CD14-positive monocyte (primary cell): ENCODE measurements at regions not wholly inside any gene's neighbourhood (a gene's known extent, or its start where the extent isn't known, plus 50 kb on each side); places are given as distances from the start of the nearest gene placed in this dataset.
"Not testable (repeated sequence)": the region's sequence is repeated elsewhere in the genome, so short reads cannot be mapped to it uniquely, and the experiment has no call there.

Experiments used
- DNase-seq, 3 donors: peaks; one replicate each; pipeline ENCODE4 v3.0.0-alpha.2; 2011 to 2022
- H2AFZ ChIP-seq: 2 replicates; pipeline ENCODE4 v1.6.0; 2012; ENCODE audit warnings: mild to moderate bottlenecking, low read depth, low read length, inconsistent platforms; ENCODE audit not compliant: insufficient read depth, poor library complexity, severe bottlenecking
- H3K27ac ChIP-seq, 2 donors: 1 replicate in 1 of 2; 2 replicates in 1 of 2; pipeline ENCODE4 v1.5.1; 2012 to 2013; ENCODE audit warnings: low read length in 2 of 2, control low read depth in 1 of 2, inconsistent platforms in 1 of 2, low read depth in 1 of 2, mild to moderate bottlenecking in 1 of 2
- H3K27me3 ChIP-seq, 2 donors: one replicate each; pipeline versions ENCODE4 v1.6.0 to v1.6.1; 2011 to 2013; ENCODE audit warnings: low read length in 2 of 2; ENCODE audit not compliant: control insufficient read depth in 2 of 2, insufficient read depth in 2 of 2
- H3K36me3 ChIP-seq, 2 donors: replicated peaks in 1 of 2; 1 replicate in 1 of 2; 2 replicates in 1 of 2; pipeline versions ENCODE4 v1.5.1 to v1.6.1; 2012 to 2013; ENCODE audit warnings: low read length in 2 of 2, control low read depth in 1 of 2, inconsistent platforms in 1 of 2, mild to moderate bottlenecking in 1 of 2; ENCODE audit not compliant: insufficient read depth in 2 of 2, control insufficient read depth in 1 of 2
- H3K4me1 ChIP-seq, 2 donors: 1 replicate in 1 of 2; 2 replicates in 1 of 2; pipeline versions ENCODE4 v1.5.1 to v1.6.1; 2012 to 2013; ENCODE audit warnings: low read length in 2 of 2, control low read depth in 1 of 2, inconsistent platforms in 1 of 2, mild to moderate bottlenecking in 1 of 2, moderate library complexity in 1 of 2; ENCODE audit not compliant: insufficient read depth in 2 of 2, control insufficient read depth in 1 of 2
- H3K4me2 ChIP-seq: replicated peaks from 2 replicates; pipeline ENCODE3; 2012; ENCODE audit warnings: low read length, moderate library complexity, mild to moderate bottlenecking; ENCODE audit not compliant: poor library complexity, severe bottlenecking; ENCODE audit errors: extremely low read depth
- H3K4me3 ChIP-seq, 3 experiments: fragments of 200-600 bp in 1 of 3; sonication (generic) in 1 of 3; replicated peaks in 1 of 3; 1 replicate in 2 of 3; 2 replicates in 1 of 3; pipeline ENCODE4 v1.5.1; 2011 to 2013; ENCODE audit warnings: low read length in 3 of 3, mild to moderate bottlenecking in 3 of 3, control low read depth in 2 of 3, low read depth in 2 of 3, inconsistent platforms in 1 of 3, moderate library complexity in 1 of 3
- H3K79me2 ChIP-seq: 2 replicates; pipeline ENCODE4 v1.6.0; 2012; ENCODE audit warnings: mild to moderate bottlenecking, control low read depth, inconsistent platforms, low read length, moderate library complexity; ENCODE audit not compliant: insufficient read depth
- H3K9ac ChIP-seq: 2 replicates; pipeline ENCODE4 v1.6.0; 2017; ENCODE audit warnings: low read length, mild to moderate bottlenecking; ENCODE audit not compliant: insufficient read depth, poor library complexity, severe bottlenecking
- H3K9me3 ChIP-seq, 2 donors: replicated peaks in 1 of 2; 1 replicate in 1 of 2; 2 replicates in 1 of 2; pipeline versions ENCODE4 v1.5.1 to v1.6.1; 2012 to 2013; ENCODE audit warnings: low read length in 2 of 2, control low read depth in 1 of 2; ENCODE audit not compliant: control insufficient read depth in 1 of 2, insufficient read depth in 1 of 2
- H4K20me1 ChIP-seq: 2 replicates; pipeline ENCODE4 v1.6.0; 2012; ENCODE audit warnings: mild to moderate bottlenecking, low read length, control low read depth, moderate library complexity; ENCODE audit not compliant: insufficient read depth
- H3K27ac Mint-ChIP-seq, 7 donors: one replicate each; pipeline ENCODE4 v1.8.0; 2020; ENCODE audit warnings: mild to moderate bottlenecking in 7 of 7, mixed read lengths in 7 of 7, moderate library complexity in 6 of 7, inconsistent platforms in 2 of 7
- H3K27me3 Mint-ChIP-seq, 3 donors: one replicate each; pipeline ENCODE4 v1.8.0; 2021 to 2022; ENCODE audit warnings: low read depth in 3 of 3, mild to moderate bottlenecking in 3 of 3, mixed read lengths in 3 of 3, moderate library complexity in 3 of 3, inconsistent platforms in 1 of 3
- H3K36me3 Mint-ChIP-seq, 2 donors: one replicate each; pipeline ENCODE4 v1.8.0; 2020; ENCODE audit warnings: mixed read lengths in 2 of 2, inconsistent platforms in 1 of 2, mild to moderate bottlenecking in 1 of 2
- H3K4me1 Mint-ChIP-seq: one replicate; pipeline ENCODE4 v1.8.0; 2020; ENCODE audit warnings: mild to moderate bottlenecking, mixed read lengths
- H3K4me3 Mint-ChIP-seq, 2 donors: one replicate each; pipeline ENCODE4 v1.8.0; 2020; ENCODE audit warnings: mild to moderate bottlenecking in 2 of 2, mixed read lengths in 2 of 2, moderate library complexity in 1 of 2
- H3K9me3 Mint-ChIP-seq, 7 donors: one replicate each; pipeline ENCODE4 v1.8.0; 2020 to 2022; ENCODE audit warnings: mixed read lengths in 7 of 7, mild to moderate bottlenecking in 6 of 7, moderate library complexity in 6 of 7, inconsistent platforms in 2 of 7
- WGBS: methylation state at CpG from one replicate; pipeline ENCODE4 v1.1.5; 2013; ENCODE audit warnings: missing lambda C conversion rate; ENCODE audit not compliant: insufficient coverage; 5-methylcytosine and 5-hydroxymethylcytosine counted together
- intact Hi-C, 2 donors: fragments of 100-400 bp; cut with micrococcal nuclease; formaldehyde crosslinking; loops; one replicate each; pipeline versions ENCODE4 v1.15.0 to v1.15.1; 2023
- TF ChIP-seq, protein P1 (sequence below): fragments of 200-600 bp; IDR thresholded peaks from one replicate; pipeline ENCODE4 v1.8.0; 2022; ENCODE audit warnings: antibody characterized with exemption, mild to moderate bottlenecking

DNA sequence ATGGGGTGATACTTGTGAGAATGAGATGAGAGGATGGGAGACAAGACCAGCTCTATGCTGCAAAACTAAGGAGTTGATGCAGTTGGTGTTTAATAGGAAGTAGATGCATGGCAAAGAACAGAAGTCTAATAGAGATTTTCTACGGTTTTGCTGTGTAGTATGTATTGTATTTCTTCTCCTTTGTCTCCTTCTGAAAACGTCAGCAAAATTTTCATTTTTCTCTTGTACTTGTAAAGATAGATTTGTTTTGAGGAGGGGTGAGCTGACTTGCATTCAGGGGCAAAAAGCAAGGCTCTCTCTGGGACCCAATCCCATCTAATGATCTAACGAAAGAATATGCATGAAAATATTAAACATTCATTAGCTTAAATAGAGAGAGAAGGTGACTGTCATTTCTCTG, 94.6 kb upstream of the NANOGP8 start:
- no peak overlapping the region for H3K4me3 ChIP-seq
- intact Hi-C loops, result no loop called here
- H3K9me3 Mint-ChIP-seq, result peaks cover 0 to 9% (median 2%) of the 10 kb centered on the region in 7 donors
- H3K4me1 Mint-ChIP-seq, result no peaks in the 10 kb centered on the region
- DNase-seq, result no peak
- H3K36me3 Mint-ChIP-seq, result no peaks in the 10 kb centered on the region
- H3K27ac Mint-ChIP-seq, result no peak overlapping the region
- no peaks in the 10 kb centered on the region for H4K20me1 ChIP-seq
- 100% methylated on average over 1 of the region's 3 CpGs for WGBS
- H2AFZ ChIP-seq, result no peak overlapping the region
- no peak overlapping the region for H3K4me3 Mint-ChIP-seq
- no peaks in the 10 kb centered on the region for H3K4me1 ChIP-seq
- TF ChIP-seq, protein P1, sequence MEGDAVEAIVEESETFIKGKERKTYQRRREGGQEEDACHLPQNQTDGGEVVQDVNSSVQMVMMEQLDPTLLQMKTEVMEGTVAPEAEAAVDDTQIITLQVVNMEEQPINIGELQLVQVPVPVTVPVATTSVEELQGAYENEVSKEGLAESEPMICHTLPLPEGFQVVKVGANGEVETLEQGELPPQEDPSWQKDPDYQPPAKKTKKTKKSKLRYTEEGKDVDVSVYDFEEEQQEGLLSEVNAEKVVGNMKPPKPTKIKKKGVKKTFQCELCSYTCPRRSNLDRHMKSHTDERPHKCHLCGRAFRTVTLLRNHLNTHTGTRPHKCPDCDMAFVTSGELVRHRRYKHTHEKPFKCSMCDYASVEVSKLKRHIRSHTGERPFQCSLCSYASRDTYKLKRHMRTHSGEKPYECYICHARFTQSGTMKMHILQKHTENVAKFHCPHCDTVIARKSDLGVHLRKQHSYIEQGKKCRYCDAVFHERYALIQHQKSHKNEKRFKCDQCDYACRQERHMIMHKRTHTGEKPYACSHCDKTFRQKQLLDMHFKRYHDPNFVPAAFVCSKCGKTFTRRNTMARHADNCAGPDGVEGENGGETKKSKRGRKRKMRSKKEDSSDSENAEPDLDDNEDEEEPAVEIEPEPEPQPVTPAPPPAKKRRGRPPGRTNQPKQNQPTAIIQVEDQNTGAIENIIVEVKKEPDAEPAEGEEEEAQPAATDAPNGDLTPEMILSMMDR, result no peak
- no peak overlapping the region for H3K27ac ChIP-seq
- H3K9me3 ChIP-seq, result no peaks in the 10 kb centered on the region
- no peaks in the 10 kb centered on the region for H3K79me2 ChIP-seq
- H3K36me3 ChIP-seq, result no peaks in the 10 kb centered on the region
- peaks cover 0 to 2% (median 0%) of the 10 kb centered on the region in 3 donors for H3K27me3 Mint-ChIP-seq
- no peaks in the 10 kb centered on the region for H3K27me3 ChIP-seq
- no peak overlapping the region for H3K4me2 ChIP-seq
- no peak overlapping the region for H3K9ac ChIP-seq

DNA sequence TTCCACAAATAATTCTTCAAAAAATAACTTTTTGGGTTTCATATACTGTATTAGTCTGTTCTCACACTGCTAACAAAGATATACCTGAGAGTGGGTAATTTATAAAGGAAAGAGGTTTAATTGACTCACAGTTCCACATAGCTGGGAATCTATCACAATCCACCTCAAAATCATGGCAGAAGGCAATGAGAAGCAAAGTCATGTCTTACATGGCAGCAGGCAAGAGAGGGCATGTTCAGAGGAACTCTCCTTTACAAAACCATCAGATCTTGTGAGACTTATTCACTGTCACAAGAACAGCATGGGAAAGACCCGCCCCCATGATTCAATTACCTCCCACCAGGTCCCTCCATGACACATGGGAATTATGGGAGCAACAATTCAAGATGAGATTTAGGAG, 93.1 kb upstream of the NANOGP8 start:
- H3K27me3 ChIP-seq, H2AFZ ChIP-seq, H3K79me2 ChIP-seq, DNase-seq, H4K20me1 ChIP-seq, H3K9me3 Mint-ChIP-seq, H3K36me3 ChIP-seq, H3K36me3 Mint-ChIP-seq, H3K27ac ChIP-seq, H3K9ac ChIP-seq, H3K4me1 Mint-ChIP-seq, H3K4me3 ChIP-seq, H3K9me3 ChIP-seq, H3K27me3 Mint-ChIP-seq, H3K27ac Mint-ChIP-seq, H3K4me2 ChIP-seq, intact Hi-C loops, H3K4me1 ChIP-seq, H3K4me3 Mint-ChIP-seq: not testable (repeated sequence)
- WGBS, result no CpG with 5 or more reads among the region's 1 CpG
